Breast epithelium (tissue), 3 donors: ENCODE measurements at regions not wholly inside any gene's neighbourhood (a gene's known extent, or its start where the extent isn't known, plus 50 kb on each side); places are given as distances from the start of the nearest gene placed in this dataset.

Experiments used
- CTCF ChIP-seq, 3 donors: fragments of 450-650 bp; IDR thresholded peaks; one replicate each; pipeline ENCODE4 v1.5.1; 2016 to 2017; ENCODE audit warnings: antibody characterized with exemption in 3 of 3, mild to moderate bottlenecking in 3 of 3, moderate library complexity in 3 of 3
- POLR2A ChIP-seq: fragments of 450-650 bp; IDR thresholded peaks from one replicate; pipeline ENCODE4 v1.6.1; 2016; ENCODE audit warnings: antibody characterized with exemption, mild to moderate bottlenecking, moderate library complexity
- POLR2AphosphoS5 ChIP-seq, 3 donors: sonication (generic); formaldehyde crosslinking; IDR thresholded peaks; one replicate each; pipeline ENCODE4 v1.6.1; 2017; ENCODE audit warnings: antibody characterized with exemption in 3 of 3

GRCh38 chr9:22210262-22210661 lies 201.2 kb upstream of the CDKN2B start:
- TF ChIP-seq POLR2AphosphoS5 (IDR thresholded peaks at IDR 0.05): no peak
- no peak for TF ChIP-seq CTCF (IDR thresholded peaks at IDR 0.05)
- no peak for TF ChIP-seq POLR2A
